ENCODE measurements at regions not wholly inside any gene's neighbourhood (a gene's known extent, or its start where the extent isn't known, plus 50 kb on each side); places are given as distances from the start of the nearest gene placed in this dataset.

- Histone ChIP-seq H3K9me3 (ENCODE audit: low read length) (no peaks in the 10 kb centered on the region), H3F3A (ENCODE audit: insufficient read depth, low read length, poor library complexity, severe bottlenecking) (no peaks in the 10 kb centered on the region)
Observed at GRCh38 chr14:97029800-97030199, 232.6 kb downstream of the VRK1 start.

GRCh38 chr14:97031530-97031929 lies 234.3 kb downstream of the VRK1 start:
- Histone ChIP-seq H3K27me3 (ENCODE audit: insufficient read depth, low read depth, low read length) (peaks cover 19% of the 10 kb centered on the region), H3K36me3 (ENCODE audit: insufficient read depth, low read length) (no peaks in the 10 kb centered on the region), H2AFZ (ENCODE audit: low read depth, low read length) (no peak overlapping the region), H3F3A (ENCODE audit: insufficient read depth, low read length, poor library complexity, severe bottlenecking) (no peaks in the 10 kb centered on the region), H3K4me3 (ENCODE audit: low read length) (no peak overlapping the region), H3K27ac (ENCODE audit: low read length) (no peak overlapping the region), H3K79me2 (replicated peaks; ENCODE audit: insufficient read depth, low read length) (no peaks in the 10 kb centered on the region), H3K4me2 (ENCODE audit: low read length) (no peak overlapping the region), H3K9ac (ENCODE audit: low read length) (no peak overlapping the region), H4K20me1 (ENCODE audit: insufficient read depth) (no peaks in the 10 kb centered on the region), H3K9me2 (ENCODE audit: insufficient read depth, low read length) (no peaks in the 10 kb centered on the region), H3K9me3 (ENCODE audit: low read length) (no peaks in the 10 kb centered on the region)
- TF ChIP-seq REST (IDR thresholded peaks at IDR 0.05; ENCODE audit: borderline replicate concordance) (no peak), SMC3 (conservative IDR thresholded peaks at IDR 0.05; ENCODE audit: poor library complexity) (no peak), EZH2 (IDR thresholded peaks at IDR 0.05; ENCODE audit: borderline replicate concordance, insufficient read depth, low read length, poor library complexity, severe bottlenecking) (no peak), EP300 (conservative IDR thresholded peaks at IDR 0.05; ENCODE audit: poor library complexity, severe bottlenecking) (no peak)

More at GRCh38 chr14:97029800-97030199, 232.6 kb downstream of the VRK1 start:
- Histone ChIP-seq H3K4me3 (ENCODE audit: low read length) (no peak overlapping the region), H3K4me2 (ENCODE audit: low read length) (no peak overlapping the region), H3K9me2 (ENCODE audit: insufficient read depth, low read length) (no peaks in the 10 kb centered on the region), H3K9ac (ENCODE audit: low read length) (no peak overlapping the region), H4K20me1 (ENCODE audit: insufficient read depth) (no peaks in the 10 kb centered on the region), H3K36me3 (ENCODE audit: insufficient read depth, low read length) (no peaks in the 10 kb centered on the region), H3K27me3 (ENCODE audit: insufficient read depth, low read depth, low read length) (peaks cover 19% of the 10 kb centered on the region), H2AFZ (ENCODE audit: low read depth, low read length) (no peak overlapping the region), H3K79me2 (replicated peaks; ENCODE audit: insufficient read depth, low read length) (no peaks in the 10 kb centered on the region), H3K27ac (ENCODE audit: low read length) (no peak overlapping the region)
- TF ChIP-seq CTCF (IDR thresholded peaks at IDR 0.05; ENCODE audit: poor library complexity, severe bottlenecking) (no peak), MXI1 (conservative IDR thresholded peaks at IDR 0.05; ENCODE audit: poor library complexity, severe bottlenecking) (no peak), SMC3 (conservative IDR thresholded peaks at IDR 0.05; ENCODE audit: poor library complexity) (no peak), RAD21 (conservative IDR thresholded peaks at IDR 0.05) (no peak), EP300 (conservative IDR thresholded peaks at IDR 0.05; ENCODE audit: poor library complexity, severe bottlenecking) (no peak), POLR2AphosphoS5 (IDR thresholded peaks at IDR 0.05) (no peak), REST (IDR thresholded peaks at IDR 0.05; ENCODE audit: borderline replicate concordance) (no peak), TAF1 (IDR thresholded peaks at IDR 0.05; ENCODE audit: low read depth) (no peak), EZH2 (IDR thresholded peaks at IDR 0.05; ENCODE audit: borderline replicate concordance, insufficient read depth, low read length, poor library complexity, severe bottlenecking) (no peak)

All from neural cell (in vitro differentiated cells).